ENCODE measurements at regions not wholly inside any gene's neighbourhood (a gene's known extent, or its start where the extent isn't known, plus 50 kb on each side); places are given as distances from the start of the nearest gene placed in this dataset.

DNA sequence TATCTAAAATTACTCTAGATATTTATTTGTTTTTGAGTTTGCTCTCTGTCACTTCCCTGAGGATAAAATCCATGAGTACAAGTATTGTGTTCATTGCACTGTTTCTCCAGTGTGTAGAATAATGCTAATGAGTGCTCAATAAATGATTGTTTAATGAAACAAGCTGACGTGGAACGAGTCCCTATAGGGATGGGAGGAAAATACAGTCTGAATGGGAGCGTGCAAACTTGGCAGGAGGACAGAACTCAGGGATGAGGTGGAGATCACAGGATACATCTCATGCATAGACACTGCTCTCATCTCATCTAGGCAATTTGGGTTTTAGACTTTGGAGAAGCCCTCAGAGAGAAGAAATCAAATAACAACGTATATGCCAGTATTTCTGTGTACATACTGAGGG, 58.4 kb upstream of the ZC3H12C start:
- TF ChIP-seq, protein P1, sequence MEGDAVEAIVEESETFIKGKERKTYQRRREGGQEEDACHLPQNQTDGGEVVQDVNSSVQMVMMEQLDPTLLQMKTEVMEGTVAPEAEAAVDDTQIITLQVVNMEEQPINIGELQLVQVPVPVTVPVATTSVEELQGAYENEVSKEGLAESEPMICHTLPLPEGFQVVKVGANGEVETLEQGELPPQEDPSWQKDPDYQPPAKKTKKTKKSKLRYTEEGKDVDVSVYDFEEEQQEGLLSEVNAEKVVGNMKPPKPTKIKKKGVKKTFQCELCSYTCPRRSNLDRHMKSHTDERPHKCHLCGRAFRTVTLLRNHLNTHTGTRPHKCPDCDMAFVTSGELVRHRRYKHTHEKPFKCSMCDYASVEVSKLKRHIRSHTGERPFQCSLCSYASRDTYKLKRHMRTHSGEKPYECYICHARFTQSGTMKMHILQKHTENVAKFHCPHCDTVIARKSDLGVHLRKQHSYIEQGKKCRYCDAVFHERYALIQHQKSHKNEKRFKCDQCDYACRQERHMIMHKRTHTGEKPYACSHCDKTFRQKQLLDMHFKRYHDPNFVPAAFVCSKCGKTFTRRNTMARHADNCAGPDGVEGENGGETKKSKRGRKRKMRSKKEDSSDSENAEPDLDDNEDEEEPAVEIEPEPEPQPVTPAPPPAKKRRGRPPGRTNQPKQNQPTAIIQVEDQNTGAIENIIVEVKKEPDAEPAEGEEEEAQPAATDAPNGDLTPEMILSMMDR (IDR thresholded peaks at IDR 0.05): no peak
- TF ChIP-seq POLR2A (IDR thresholded peaks at IDR 0.05): no peak
